GM23338 (cell line): ENCODE measurements at regions not wholly inside any gene's neighbourhood (a gene's known extent, or its start where the extent isn't known, plus 50 kb on each side); places are given as distances from the start of the nearest gene placed in this dataset.

Experiments
- ATAC-seq: fragments of 200-7000 bp; cut with Tn5 transposase; 3 replicates; pipeline ENCODE4 v1.9.1; 2020
- DNase-seq: peaks from one replicate; pipeline ENCODE4 v3.0.0-alpha.2; 2015; ENCODE audit warnings: low spot score
- H2AFZ ChIP-seq: fragments of 200-600 bp; sonication (generic); 2 replicates; pipeline ENCODE4 v1.8.0; 2016; ENCODE audit warnings: antibody characterized with exemption, mild to moderate bottlenecking, moderate library complexity
- H3F3A ChIP-seq: fragments of 200-600 bp; sonication (generic); replicated peaks from 2 replicates; pipeline ENCODE4 v1.8.0; 2017; ENCODE audit warnings: antibody characterized with exemption, mixed run types, low read depth
- H3K27ac ChIP-seq: fragments of 200-600 bp; sonication (generic); 2 replicates; pipeline ENCODE4 v1.6.1; 2016; ENCODE audit warnings: low read depth
- H3K27me3 ChIP-seq: fragments of 200-600 bp; sonication (generic); 2 replicates; pipeline ENCODE4 v1.8.0; 2016; ENCODE audit warnings: mild to moderate bottlenecking, mixed run types, moderate library complexity; ENCODE audit not compliant: insufficient read depth
- H3K36me3 ChIP-seq: fragments of 200-600 bp; sonication (generic); 2 replicates; pipeline ENCODE4 v1.8.0; 2016; ENCODE audit warnings: mild to moderate bottlenecking; ENCODE audit not compliant: insufficient read depth
- H3K4me1 ChIP-seq: fragments of 200-600 bp; sonication (generic); 2 replicates; pipeline ENCODE4 v1.8.0; 2016; ENCODE audit warnings: mild to moderate bottlenecking, moderate library complexity; ENCODE audit not compliant: insufficient read depth
- H3K4me2 ChIP-seq: fragments of 200-600 bp; sonication (generic); 2 replicates; pipeline ENCODE4 v1.7.1; 2017; ENCODE audit warnings: mixed run types
- H3K4me3 ChIP-seq: fragments of 200-600 bp; sonication (generic); 2 replicates; pipeline ENCODE4 v1.6.1; 2016; ENCODE audit warnings: mixed run types
- H3K79me2 ChIP-seq: fragments of 200-600 bp; sonication (generic); replicated peaks from 2 replicates; pipeline ENCODE4 v1.8.0; 2017; ENCODE audit warnings: mild to moderate bottlenecking; ENCODE audit not compliant: insufficient read depth
- H3K9me2 ChIP-seq: fragments of 200-600 bp; sonication (generic); 2 replicates; pipeline ENCODE4 v1.8.0; 2017; ENCODE audit not compliant: insufficient read depth
- H4K20me1 ChIP-seq: fragments of 200-600 bp; sonication (generic); replicated peaks from 2 replicates; pipeline ENCODE4 v1.8.0; 2017; ENCODE audit warnings: mild to moderate bottlenecking; ENCODE audit not compliant: insufficient read depth
- H3K27ac Mint-ChIP-seq: 2 replicates; pipeline ENCODE4 v1.8.0; 2020; ENCODE audit warnings: inconsistent platforms, mild to moderate bottlenecking, moderate library complexity, mixed read lengths
- H3K27me3 Mint-ChIP-seq: 3 replicates; pipeline ENCODE4 v1.8.0; 2022; ENCODE audit warnings: low read depth, mild to moderate bottlenecking, moderate library complexity, mixed read lengths, inconsistent platforms; ENCODE audit not compliant: insufficient read depth, poor library complexity
- H3K36me3 Mint-ChIP-seq: 3 replicates; pipeline ENCODE4 v1.8.0; 2021; ENCODE audit warnings: low read depth, mild to moderate bottlenecking, inconsistent platforms, moderate library complexity, mixed read lengths
- H3K4me1 Mint-ChIP-seq: 3 replicates; pipeline ENCODE4 v1.8.0; 2020; ENCODE audit warnings: mild to moderate bottlenecking, inconsistent platforms, mixed read lengths
- H3K4me3 Mint-ChIP-seq: 3 replicates; pipeline ENCODE4 v1.8.0; 2021; ENCODE audit warnings: moderate library complexity, mild to moderate bottlenecking, inconsistent platforms, mixed read lengths
- H3K9me3 Mint-ChIP-seq: 3 replicates; pipeline ENCODE4 v1.8.0; 2020; ENCODE audit warnings: moderate library complexity, mild to moderate bottlenecking, inconsistent platforms, mixed read lengths
- CREB1 ChIP-seq: fragments of 250-450 bp; sonication (Bioruptor Pico); IDR thresholded peaks from 2 replicates; pipeline ENCODE4 v1.5.0; 2020; ENCODE audit warnings: low read depth, mild to moderate bottlenecking, moderate library complexity
- EZH2 ChIP-seq: fragments of 200-600 bp; sonication (generic); IDR thresholded peaks from one replicate; pipeline ENCODE4 v1.8.0; 2017; ENCODE audit warnings: antibody characterized with exemption, mild to moderate bottlenecking, low read depth; ENCODE audit not compliant: unreplicated experiment
- EZH2phosphoT487 ChIP-seq: fragments of 200-600 bp; sonication (generic); IDR thresholded peaks from one replicate; pipeline ENCODE4 v1.8.1; 2018; ENCODE audit warnings: antibody characterized with exemption; ENCODE audit not compliant: unreplicated experiment
- JUNB ChIP-seq: IDR thresholded peaks from one replicate; pipeline ENCODE4 v1.6.1; 2016; ENCODE audit warnings: antibody characterized with exemption; ENCODE audit not compliant: unreplicated experiment
- NANOG ChIP-seq: IDR thresholded peaks from 2 replicates; pipeline ENCODE4 v1.6.1; 2016; ENCODE audit warnings: antibody characterized with exemption, borderline replicate concordance
- POLR2AphosphoS5 ChIP-seq: IDR thresholded peaks from 2 replicates; pipeline ENCODE4 v1.6.1; 2016; ENCODE audit warnings: antibody characterized with exemption, low read depth
- STAT1 ChIP-seq: IDR thresholded peaks from one replicate; pipeline ENCODE4 v1.6.1; 2016; ENCODE audit warnings: antibody characterized with exemption; ENCODE audit not compliant: unreplicated experiment
- ZNF114 ChIP-seq: fragments of 250-450 bp; sonication (Bioruptor Pico); IDR thresholded peaks from 2 replicates; pipeline ENCODE4 v1.5.0; 2020; ENCODE audit warnings: mild to moderate bottlenecking, moderate library complexity
- ZNF331 ChIP-seq: fragments of 250-450 bp; sonication (Bioruptor Pico); IDR thresholded peaks from 2 replicates; pipeline ENCODE4 v1.5.0; 2020; ENCODE audit warnings: low read depth, mild to moderate bottlenecking, moderate library complexity
- TF ChIP-seq, protein P1 (sequence below), 2 experiments: fragments of 200-600 bp in 1 of 2; sonication (generic) in 1 of 2; conservative IDR thresholded peaks; 2 replicates each; pipeline versions ENCODE4 v1.5.1 to v1.6.1; 2016 to 2017; ENCODE audit warnings: antibody characterized with exemption in 2 of 2, low read depth in 2 of 2, mild to moderate bottlenecking in 2 of 2, moderate library complexity in 1 of 2
- TF ChIP-seq, protein P2 (sequence below): IDR thresholded peaks from one replicate; pipeline ENCODE4 v1.6.1; 2018; ENCODE audit warnings: antibody characterized with exemption; ENCODE audit not compliant: unreplicated experiment
- TF ChIP-seq, protein P3 (sequence below): IDR thresholded peaks from 2 replicates; pipeline ENCODE4 v1.6.1; 2016; ENCODE audit warnings: antibody characterized with exemption
- TF ChIP-seq, protein P4 (sequence below): fragments of 250-450 bp; sonication (Bioruptor Pico); IDR thresholded peaks from 2 replicates; pipeline ENCODE4 v1.5.0; 2020; ENCODE audit warnings: mild to moderate bottlenecking, moderate library complexity

DNA sequence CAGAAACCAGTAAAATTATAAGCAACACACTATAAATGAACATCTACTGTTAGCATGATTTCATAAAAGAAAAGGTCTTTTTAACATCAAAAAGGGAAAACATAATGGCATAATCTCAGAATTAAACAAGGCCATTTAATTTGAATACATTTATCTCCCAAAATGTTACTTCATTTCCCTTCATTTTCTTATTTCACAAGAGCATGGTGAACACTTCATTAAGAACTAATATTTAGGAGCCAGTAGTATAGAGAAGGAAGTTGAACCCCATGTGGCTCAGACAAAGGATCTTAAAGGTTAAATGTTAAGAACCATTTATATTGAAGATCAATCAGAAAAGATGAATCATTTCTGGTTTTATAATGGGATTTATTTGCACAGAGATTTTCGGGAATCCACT is 981.7 kb downstream of the TTLL7 start:
- Histone ChIP-seq H3K4me3 (no peak overlapping the region), H3K4me1 (no peaks in the 10 kb centered on the region), H3K79me2 (no peaks in the 10 kb centered on the region), H3K4me2 (no peak overlapping the region), H3K9me2 (no peaks in the 10 kb centered on the region), H3K36me3 (peaks cover 6% of the 10 kb centered on the region; the same call in 1 of the 2 replicates), H3K27ac (no peak overlapping the region), H3K27me3 (no peaks in the 10 kb centered on the region), H2AFZ (no peak overlapping the region), H4K20me1 (no peaks in the 10 kb centered on the region), H3F3A (no peaks in the 10 kb centered on the region)
- DNase-seq (no peak), ATAC-seq (no peak)
- TF ChIP-seq, protein P1, sequence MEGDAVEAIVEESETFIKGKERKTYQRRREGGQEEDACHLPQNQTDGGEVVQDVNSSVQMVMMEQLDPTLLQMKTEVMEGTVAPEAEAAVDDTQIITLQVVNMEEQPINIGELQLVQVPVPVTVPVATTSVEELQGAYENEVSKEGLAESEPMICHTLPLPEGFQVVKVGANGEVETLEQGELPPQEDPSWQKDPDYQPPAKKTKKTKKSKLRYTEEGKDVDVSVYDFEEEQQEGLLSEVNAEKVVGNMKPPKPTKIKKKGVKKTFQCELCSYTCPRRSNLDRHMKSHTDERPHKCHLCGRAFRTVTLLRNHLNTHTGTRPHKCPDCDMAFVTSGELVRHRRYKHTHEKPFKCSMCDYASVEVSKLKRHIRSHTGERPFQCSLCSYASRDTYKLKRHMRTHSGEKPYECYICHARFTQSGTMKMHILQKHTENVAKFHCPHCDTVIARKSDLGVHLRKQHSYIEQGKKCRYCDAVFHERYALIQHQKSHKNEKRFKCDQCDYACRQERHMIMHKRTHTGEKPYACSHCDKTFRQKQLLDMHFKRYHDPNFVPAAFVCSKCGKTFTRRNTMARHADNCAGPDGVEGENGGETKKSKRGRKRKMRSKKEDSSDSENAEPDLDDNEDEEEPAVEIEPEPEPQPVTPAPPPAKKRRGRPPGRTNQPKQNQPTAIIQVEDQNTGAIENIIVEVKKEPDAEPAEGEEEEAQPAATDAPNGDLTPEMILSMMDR (conservative IDR thresholded peaks at IDR 0.05; ENCODE audit: low read depth in 2 of 2): no peak
- TF ChIP-seq POLR2AphosphoS5 (no peak), ZNF114 (CRISPR knock-in tag) (no peak), CREB1 (no peak), EZH2phosphoT487 (no peak), NANOG (no peak), ZNF331 (CRISPR knock-in tag) (no peak), JUNB (no peak), EZH2 (no peak), STAT1 (no peak)
- TF ChIP-seq, protein P2, sequence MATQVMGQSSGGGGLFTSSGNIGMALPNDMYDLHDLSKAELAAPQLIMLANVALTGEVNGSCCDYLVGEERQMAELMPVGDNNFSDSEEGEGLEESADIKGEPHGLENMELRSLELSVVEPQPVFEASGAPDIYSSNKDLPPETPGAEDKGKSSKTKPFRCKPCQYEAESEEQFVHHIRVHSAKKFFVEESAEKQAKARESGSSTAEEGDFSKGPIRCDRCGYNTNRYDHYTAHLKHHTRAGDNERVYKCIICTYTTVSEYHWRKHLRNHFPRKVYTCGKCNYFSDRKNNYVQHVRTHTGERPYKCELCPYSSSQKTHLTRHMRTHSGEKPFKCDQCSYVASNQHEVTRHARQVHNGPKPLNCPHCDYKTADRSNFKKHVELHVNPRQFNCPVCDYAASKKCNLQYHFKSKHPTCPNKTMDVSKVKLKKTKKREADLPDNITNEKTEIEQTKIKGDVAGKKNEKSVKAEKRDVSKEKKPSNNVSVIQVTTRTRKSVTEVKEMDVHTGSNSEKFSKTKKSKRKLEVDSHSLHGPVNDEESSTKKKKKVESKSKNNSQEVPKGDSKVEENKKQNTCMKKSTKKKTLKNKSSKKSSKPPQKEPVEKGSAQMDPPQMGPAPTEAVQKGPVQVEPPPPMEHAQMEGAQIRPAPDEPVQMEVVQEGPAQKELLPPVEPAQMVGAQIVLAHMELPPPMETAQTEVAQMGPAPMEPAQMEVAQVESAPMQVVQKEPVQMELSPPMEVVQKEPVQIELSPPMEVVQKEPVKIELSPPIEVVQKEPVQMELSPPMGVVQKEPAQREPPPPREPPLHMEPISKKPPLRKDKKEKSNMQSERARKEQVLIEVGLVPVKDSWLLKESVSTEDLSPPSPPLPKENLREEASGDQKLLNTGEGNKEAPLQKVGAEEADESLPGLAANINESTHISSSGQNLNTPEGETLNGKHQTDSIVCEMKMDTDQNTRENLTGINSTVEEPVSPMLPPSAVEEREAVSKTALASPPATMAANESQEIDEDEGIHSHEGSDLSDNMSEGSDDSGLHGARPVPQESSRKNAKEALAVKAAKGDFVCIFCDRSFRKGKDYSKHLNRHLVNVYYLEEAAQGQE: no peak
- TF ChIP-seq, protein P3, sequence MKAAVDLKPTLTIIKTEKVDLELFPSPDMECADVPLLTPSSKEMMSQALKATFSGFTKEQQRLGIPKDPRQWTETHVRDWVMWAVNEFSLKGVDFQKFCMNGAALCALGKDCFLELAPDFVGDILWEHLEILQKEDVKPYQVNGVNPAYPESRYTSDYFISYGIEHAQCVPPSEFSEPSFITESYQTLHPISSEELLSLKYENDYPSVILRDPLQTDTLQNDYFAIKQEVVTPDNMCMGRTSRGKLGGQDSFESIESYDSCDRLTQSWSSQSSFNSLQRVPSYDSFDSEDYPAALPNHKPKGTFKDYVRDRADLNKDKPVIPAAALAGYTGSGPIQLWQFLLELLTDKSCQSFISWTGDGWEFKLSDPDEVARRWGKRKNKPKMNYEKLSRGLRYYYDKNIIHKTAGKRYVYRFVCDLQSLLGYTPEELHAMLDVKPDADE: no peak
- TF ChIP-seq, protein P4, sequence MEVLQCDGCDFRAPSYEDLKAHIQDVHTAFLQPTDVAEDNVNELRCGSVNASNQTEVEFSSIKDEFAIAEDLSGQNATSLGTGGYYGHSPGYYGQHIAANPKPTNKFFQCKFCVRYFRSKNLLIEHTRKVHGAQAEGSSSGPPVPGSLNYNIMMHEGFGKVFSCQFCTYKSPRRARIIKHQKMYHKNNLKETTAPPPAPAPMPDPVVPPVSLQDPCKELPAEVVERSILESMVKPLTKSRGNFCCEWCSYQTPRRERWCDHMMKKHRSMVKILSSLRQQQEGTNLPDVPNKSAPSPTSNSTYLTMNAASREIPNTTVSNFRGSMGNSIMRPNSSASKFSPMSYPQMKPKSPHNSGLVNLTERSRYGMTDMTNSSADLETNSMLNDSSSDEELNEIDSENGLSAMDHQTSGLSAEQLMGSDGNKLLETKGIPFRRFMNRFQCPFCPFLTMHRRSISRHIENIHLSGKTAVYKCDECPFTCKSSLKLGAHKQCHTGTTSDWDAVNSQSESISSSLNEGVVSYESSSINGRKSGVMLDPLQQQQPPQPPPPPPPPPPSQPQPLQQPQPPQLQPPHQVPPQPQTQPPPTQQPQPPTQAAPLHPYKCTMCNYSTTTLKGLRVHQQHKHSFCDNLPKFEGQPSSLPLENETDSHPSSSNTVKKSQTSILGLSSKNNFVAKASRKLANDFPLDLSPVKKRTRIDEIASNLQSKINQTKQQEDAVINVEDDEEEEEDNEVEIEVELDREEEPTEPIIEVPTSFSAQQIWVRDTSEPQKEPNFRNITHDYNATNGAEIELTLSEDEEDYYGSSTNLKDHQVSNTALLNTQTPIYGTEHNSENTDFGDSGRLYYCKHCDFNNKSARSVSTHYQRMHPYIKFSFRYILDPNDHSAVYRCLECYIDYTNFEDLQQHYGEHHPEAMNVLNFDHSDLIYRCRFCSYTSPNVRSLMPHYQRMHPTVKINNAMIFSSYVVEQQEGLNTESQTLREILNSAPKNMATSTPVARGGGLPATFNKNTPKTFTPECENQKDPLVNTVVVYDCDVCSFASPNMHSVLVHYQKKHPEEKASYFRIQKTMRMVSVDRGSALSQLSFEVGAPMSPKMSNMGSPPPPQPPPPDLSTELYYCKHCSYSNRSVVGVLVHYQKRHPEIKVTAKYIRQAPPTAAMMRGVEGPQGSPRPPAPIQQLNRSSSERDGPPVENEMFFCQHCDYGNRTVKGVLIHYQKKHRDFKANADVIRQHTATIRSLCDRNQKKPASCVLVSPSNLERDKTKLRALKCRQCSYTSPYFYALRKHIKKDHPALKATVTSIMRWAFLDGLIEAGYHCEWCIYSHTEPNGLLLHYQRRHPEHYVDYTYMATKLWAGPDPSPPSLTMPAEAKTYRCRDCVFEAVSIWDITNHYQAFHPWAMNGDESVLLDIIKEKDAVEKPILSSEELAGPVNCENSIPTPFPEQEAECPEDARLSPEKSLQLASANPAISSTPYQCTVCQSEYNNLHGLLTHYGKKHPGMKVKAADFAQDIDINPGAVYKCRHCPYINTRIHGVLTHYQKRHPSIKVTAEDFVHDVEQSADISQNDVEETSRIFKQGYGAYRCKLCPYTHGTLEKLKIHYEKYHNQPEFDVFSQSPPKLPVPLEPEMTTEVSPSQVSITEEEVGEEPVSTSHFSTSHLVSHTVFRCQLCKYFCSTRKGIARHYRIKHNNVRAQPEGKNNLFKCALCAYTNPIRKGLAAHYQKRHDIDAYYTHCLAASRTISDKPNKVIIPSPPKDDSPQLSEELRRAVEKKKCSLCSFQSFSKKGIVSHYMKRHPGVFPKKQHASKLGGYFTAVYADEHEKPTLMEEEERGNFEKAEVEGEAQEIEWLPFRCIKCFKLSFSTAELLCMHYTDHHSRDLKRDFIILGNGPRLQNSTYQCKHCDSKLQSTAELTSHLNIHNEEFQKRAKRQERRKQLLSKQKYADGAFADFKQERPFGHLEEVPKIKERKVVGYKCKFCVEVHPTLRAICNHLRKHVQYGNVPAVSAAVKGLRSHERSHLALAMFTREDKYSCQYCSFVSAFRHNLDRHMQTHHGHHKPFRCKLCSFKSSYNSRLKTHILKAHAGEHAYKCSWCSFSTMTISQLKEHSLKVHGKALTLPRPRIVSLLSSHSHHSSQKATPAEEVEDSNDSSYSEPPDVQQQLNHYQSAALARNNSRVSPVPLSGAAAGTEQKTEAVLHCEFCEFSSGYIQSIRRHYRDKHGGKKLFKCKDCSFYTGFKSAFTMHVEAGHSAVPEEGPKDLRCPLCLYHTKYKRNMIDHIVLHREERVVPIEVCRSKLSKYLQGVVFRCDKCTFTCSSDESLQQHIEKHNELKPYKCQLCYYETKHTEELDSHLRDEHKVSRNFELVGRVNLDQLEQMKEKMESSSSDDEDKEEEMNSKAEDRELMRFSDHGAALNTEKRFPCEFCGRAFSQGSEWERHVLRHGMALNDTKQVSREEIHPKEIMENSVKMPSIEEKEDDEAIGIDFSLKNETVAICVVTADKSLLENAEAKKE (CRISPR knock-in tag): no peak
- Mint-ChIP-seq H3K9me3 (peaks cover 6% of the 10 kb centered on the region; the same call in 2 of the 3 replicates), H3K4me3 (no peak overlapping the region), H3K4me1 (no peaks in the 10 kb centered on the region), H3K27me3 (no peaks in the 10 kb centered on the region), H3K27ac (no peak overlapping the region), H3K36me3 (peaks cover 6% of the 10 kb centered on the region; the same call in 2 of the 3 replicates)
